NCI-H1417 (cell line): ENCODE measurements at regions not wholly inside any gene's neighbourhood (a gene's known extent, or its start where the extent isn't known, plus 50 kb on each side); places are given as distances from the start of the nearest gene placed in this dataset.

Experiments used
- DNase-seq, 3 experiments: peaks; one replicate each; lab custom pipeline; 2025; lab: John Stamatoyannopoulos, UW

DNA sequence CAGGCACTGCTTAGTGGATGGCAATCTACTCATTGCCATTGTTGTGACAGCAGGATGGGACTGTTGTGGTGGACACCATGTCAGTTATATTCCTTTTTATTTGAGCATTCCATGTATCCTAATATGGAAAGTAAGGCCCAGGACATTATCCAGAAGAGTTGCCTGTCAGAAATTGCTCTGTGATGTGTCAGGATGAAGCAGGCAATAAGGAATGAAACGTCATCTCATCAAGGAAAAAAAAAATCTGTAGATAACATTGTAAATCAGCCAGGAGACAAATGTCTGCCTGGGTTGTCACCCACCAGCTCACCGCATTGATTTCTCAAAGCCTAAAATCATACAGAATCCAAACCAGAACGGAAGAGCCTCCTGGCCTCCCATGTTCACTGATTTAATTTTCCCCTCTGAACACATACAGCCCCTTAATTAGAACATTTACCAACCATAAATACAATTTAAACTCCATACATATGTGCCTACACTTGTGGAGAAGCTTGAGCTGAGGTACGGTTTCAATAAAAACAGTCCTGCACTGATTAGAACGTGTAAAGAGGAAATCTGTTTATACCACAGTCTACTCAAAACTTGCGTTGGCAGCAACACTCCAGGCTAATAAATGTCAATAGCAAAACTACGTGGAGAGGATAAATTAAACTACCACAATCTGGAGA, 73.9 kb downstream of the FOXD1 start:
- no peak for DNase-seq

DNA sequence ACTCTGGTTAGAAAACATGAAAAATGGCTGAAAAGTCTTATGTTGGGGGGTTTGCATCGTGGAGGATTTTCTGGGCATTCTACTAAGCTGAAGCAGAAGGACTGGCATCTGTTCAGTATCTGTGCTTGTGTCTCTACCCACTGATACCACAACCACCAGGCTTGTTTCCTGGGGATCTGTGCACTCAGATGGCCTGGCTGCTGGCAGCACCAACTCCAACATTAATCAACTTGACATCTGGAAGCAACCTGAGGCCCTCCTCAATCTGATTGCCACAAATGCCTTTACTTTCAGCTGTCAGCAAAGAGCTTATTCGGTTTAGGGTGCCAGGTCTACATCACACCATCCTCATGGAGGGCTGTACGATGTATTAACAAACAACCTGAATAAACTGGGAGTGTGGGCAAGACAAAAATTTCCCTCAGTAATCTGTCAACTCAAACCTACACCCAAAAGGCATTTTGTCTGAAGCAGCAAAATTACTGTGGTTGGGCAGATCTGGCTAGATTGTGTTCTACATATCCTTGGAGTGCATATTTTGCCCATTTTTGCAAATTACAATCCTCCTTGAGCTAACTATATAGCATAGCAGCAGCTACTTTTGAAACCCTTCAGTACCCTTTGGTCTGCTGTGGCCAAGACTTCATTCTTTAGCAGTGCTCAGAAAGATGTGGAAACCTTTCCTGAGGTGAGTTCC, 74.6 kb downstream of the FOXD1 start:
- no peak for DNase-seq

DNA sequence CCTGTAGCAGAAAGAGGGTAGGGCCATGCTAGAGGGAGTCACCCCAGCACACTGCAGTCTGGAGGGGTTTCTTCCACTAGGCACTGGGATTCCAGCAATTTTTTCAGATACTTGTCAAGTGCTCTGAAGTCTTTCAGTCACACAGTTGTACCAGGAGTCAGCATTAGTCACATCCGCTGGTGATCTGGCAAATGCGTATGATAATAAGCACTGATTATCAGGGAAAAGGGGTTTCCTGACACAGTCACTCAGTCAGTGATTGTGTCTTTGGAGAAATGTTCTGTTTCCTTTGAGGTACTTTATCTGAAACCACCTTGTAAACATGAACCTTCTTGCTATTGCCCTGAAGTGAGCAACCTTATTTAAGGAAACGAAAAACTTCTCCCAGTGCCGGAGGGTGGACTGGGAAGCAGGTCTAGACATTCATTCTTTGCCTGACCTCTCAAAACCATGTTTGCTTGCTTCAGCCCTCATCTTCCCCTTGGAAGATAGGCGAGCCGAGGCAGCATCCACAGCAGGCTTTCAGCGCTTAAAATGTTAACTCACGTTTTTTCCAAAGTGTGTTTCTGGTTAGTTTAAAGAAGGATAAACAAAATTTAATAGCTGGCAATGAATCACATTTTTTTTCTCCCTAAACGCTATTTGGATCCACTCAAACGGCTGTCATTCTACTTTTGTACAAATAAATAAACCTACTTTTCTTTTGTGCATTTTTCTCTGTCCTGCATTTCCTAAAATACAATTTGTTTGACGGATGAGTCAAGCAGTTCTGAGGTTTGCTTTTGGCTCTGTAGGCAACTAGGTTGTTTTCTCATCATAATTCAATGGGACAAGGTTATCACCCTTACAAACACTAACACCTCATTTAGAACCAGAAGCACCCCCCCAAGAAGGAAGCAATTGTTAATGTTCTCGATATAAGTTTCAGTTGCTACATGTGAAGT, 77.7 kb downstream of the FOXD1 start:
- no peak for DNase-seq

DNA sequence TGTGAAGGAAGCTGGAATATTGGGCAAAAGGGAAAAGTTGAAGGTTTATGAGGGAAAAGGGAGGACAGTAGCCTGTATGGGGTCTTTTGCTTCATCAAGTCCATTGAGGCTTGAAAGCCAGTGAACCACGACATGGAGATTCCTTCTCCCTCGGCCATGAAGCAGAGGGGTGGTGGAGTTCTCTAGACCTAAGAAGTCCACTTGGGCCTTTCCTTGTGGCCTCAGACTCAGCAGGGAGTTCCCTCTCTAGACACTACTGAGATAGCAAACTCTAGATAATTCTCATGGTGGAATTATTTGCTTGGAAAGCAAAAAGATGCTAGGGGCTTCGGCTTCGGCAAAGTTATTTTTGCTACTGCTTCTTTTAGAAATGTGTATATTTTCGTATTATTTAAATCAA, 78.5 kb downstream of the FOXD1 start:
- DNase-seq = no peak

DNA sequence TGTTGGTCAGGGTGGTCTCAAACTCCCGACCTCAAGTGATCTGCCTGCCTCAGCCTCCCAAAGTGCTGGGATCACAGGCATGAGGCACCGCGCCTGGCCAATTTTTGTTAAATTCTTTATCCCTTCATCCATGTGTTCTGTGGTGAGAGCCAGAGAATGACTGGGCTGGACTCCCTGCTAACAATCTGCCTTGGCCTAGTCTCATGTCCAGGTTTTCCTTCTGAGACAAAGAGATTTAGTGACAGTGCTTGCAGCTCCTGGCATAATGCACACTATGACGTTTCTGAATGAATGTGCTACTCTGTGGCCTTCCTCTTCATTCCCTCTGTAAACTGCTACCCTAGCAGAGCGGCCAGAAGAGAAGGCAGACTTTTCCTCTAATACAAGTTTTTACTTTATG, 79.3 kb downstream of the FOXD1 start:
- DNase-seq = no peak

DNA sequence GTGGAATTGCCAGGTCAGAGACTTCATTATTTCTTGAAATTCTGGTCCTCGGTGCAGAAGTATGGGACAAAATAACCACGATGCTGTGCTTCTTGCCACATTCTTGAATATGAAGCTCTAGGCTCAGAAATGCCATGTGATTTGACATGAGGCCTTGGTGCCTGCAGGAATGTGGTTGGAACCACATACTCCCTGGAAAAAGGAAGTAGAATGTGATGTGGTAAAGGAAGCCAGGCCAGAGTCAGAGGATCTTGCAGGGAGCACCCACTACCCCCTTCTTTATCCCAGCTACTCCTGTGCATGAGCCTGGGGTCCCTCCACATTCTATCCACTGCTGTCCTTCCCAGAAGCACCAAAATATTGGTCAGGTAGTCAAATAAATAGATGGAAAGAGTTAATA, 80.9 kb downstream of the FOXD1 start:
- DNase-seq = no peak

DNA sequence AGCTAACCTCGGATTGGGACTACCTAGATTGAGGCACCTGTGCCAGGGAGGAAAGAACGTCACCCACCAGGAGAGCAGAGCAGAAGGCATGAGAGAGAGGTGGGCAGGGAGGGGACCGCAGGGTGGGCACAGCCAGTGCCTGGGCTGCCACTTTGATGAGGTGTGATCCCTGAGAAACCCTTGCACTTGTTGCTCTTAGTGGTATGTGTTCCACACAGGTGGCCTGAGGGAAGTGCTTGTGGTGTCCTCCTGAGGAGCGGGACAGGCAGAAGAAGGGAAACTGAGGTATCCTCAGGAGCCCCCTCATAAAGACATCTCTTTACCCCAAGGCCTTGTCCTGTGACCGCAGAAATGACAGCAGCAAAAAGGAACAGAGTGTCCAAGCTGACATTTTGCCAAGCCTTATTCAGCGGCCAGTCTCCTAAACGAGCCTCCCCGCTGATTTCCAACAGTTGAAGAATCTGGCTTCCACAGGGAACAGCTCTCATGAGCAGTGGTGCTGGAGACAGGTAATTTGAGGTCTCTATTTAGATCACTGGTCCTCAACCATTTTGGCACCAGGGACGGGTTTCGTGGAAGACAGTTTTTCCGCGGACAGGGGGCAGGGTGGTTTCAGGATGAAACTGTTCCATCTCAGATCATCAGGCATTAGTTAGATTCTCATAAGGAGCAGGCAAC, 82.4 kb downstream of the FOXD1 start:
- DNase-seq = no peak

DNA sequence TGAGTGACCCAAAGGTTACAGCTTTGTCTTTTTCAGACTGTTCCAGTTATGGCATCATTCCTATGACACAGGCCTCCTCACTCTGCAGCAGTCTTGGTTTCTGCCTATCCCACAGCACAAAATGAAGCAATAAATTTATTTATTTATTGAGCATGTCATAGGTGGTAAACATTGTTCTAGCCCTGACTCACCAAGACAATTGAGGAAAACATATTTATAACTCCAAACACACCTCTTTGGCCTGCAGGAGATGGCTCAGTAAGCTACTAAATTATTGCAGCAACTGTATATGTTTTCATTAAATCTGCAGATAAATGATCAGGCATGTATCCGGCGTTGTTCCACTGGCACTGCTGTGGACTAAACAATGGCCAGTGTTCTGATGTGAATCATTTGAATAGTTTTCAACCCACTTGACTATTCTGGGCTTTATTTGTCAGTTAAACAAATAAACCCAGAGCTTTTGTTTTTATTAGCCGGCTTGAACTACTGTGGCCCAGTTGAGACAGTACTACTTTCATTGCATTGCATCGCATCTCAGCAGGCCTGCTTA, 83.2 kb downstream of the FOXD1 start:
- peak in 1 of 3 experiments; percentile 12 for DNase-seq

DNA sequence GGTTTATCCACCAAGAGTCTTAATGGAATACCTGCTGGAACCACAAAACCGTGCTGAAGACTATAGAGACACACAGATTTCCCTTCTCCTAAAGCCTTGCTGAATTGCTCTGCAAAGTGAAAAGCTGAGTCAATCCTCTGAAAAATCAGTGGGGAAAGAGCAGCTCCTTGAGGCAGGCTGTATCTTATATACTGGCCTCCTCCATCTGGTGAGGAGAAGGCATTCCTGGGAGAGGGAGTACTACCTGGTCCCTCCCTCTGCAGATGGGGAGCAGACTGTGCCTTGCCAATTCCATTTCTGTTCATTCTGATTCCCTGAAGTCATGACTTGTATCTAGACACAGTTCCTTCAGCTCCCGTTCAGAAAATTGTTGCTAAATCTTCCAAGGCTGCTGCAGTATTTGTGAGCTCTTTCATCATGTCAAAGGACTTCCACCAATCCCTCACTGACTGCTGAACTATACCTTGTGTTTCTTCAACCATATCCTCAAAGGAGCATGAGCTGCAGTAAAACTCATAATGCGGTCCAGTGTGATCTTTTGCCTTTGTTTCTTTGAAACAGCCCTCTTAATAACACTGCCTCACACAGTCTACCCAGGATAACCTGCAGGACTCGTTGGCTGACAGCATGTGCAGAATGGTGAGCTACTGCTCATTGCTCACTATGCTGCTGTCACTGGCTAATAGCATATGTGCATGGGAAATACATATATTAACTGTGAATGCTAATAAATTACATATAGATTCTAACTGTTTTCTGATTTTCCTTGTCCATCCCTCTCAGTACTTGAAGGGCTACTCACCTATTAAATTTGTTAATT, 84.5 kb downstream of the FOXD1 start:
- DNase-seq = no peak

DNA sequence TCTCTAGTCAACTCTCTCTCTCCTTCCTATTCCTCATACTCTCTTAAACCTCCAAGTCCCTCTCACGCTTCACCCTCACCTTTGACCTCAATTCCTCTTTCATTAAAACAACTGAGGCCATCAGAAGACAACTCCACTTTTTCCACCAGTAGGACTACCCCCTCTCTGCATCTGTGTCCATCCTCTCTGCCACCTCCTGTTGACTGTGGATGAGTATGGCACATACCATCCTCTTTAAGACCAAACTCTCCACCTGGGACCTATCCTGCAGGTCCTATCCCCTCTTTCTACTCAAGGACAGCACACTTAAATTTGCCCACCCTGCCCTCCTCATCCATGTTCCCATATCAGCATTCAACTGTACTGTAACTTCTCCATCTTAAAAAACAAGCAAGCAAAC, 89.2 kb downstream of the FOXD1 start:
- DNase-seq = no peak

DNA sequence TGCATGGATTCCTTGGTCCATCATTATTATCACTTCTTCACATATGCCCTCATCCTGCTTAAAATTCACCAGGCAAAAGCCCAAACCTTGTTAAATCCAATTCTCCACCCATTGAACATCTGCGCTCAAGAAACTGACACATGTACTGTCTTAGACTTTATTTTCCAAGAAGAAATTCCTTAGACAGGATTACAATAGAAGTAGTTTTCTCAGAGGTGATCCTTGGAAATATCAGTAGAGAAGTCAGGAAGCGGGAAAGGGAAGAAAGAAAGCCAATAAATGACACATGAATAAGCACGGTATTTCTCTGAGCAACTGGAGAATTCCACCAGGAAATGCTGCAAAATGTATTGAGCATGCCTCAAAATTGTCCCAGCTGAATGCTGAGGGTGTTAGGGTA, 90.2 kb downstream of the FOXD1 start:
- DNase-seq = no peak

DNA sequence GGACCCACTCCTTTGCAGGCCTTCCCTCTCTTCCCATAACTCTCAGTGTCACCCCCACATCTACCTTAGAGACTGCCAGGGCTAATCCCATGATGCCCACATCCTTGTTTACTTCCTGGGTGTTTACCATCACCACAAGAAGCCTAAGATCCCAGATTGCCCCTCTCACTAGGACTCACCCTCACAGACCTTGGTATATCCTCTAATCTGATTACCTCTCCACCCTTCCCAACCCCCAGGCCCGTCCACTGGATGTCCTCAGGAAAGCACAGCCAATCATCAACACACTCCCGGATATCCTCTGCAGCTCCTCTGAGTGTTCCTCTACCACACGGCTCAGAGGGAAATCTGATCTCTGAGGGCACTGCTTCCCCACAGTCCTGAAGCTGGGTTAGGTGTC, 91.0 kb downstream of the FOXD1 start:
- DNase-seq = no peak

DNA sequence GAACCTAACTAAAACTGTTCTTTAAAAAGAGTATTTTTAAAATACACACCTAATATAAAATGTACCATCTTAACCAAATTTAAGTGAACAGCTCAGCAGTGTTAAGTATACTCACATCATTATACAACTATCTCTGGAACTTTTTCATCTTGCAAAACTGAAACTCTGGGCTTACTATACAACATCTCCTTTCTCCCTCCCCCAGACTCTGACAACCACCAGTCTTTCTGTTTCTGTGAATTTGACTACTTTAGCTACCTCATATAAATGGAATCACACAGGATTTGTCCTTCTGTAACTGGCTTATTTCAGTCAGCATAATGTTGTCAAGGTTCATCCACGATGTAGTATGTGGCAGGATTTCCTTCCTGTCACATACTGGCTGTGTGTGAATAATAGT, 93.5 kb downstream of the FOXD1 start:
- DNase-seq = no peak

DNA sequence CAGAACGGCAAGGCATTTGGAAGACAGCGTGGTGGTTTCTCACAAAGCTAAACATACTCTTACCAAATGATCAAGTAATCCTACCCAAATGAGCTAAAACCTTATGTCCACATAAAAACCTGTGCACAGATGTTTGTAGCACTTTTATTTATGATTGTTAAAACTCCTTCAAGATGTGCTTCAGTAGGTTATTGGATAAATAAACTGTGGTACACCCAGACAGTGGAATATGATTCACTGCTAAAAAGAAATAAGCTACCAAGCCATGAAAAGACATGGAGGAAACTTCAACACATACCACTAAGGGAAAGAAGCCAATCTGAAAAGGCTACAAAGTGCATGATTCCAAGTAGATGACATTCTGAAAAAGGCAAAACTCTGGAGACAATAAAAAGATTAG, 94.2 kb downstream of the FOXD1 start:
- DNase-seq = no peak

DNA sequence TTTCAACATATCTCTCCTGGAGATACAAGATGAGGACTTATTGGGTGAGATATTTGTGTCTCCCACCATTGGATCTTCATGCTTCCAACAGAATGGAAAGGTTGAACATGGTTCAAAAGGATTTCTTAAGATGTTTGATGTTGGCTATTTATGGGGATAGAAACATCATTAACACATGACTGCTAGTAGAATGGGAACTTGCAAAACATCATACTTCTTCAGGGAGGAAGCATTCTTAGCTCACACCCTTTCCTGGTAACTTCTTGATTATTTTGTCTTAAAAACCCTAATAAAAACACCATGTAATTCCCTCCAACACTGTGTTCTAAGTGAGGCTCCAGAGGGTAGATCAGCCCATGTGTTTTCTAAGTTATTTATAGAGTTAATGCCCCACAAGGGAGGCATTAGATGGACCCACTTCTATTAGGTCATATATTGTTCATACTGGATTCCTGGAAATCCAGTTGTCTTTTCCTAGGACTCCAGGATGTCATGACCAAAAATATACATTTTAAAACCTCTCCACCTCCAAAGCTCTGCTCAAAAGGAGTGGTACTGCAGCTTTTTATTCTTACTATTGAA, 95.8 kb downstream of the FOXD1 start:
- DNase-seq = no peak

DNA sequence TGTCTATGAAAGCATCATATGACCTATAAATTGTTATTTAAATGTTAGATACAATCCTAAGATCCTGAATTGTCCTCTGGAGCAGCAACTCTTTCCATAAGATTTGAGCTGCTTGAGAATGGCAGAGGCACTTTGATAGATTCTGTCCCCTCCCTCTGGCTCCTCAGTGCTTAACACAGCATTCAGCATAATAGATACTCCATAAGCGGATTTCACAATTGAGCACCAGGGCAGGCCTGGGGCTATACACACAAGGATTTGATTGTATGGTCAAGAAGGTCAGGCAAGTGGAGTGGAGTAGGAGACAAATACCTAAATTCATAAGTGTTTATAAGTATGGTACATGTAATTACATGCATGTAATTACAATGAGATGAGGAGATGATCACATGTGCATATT, 96.3 kb downstream of the FOXD1 start:
- DNase-seq = no peak

DNA sequence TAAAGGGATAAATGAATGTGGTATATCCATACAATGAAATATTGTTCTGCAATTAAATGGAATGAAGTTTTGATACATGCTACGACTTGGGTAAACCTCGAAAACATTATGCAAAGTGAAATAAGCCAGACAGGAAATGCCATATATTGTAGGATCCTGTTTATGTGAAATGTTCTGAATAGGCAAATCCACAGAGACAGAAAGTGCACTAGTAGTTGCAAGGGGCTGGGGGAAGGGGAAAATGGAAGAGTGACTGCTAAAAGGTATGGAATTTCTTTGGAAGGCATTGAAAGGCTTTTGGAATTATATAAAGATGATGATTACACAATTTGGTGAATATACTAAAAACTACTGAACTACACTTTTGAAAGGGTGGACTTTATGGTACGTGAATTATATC, 97.0 kb downstream of the FOXD1 start:
- DNase-seq = no peak

DNA sequence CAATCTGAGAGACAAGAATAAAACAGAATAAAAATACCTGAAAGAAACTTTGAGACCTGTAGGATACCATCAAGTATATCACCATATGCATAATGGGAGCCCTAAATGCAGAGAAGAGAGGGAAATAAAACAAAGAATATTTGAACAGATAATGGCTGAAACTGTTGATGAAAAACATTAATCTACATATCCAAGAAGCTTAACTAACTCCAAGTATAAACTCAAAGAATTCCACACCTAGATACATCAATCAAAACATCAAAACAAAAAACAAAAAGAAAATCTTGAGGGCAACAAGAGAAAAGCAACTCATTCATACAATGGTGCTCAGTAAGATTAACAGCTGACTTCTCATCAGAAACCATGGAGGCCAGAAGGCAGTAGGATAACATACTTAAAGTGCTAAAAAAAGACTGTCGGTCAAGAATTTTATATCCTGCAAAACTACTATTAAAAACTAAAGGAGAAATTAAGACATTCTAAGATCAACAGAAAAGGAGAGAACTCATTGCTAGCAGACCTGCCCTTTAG, 101.6 kb downstream of the FOXD1 start:
- no peak for DNase-seq

DNA sequence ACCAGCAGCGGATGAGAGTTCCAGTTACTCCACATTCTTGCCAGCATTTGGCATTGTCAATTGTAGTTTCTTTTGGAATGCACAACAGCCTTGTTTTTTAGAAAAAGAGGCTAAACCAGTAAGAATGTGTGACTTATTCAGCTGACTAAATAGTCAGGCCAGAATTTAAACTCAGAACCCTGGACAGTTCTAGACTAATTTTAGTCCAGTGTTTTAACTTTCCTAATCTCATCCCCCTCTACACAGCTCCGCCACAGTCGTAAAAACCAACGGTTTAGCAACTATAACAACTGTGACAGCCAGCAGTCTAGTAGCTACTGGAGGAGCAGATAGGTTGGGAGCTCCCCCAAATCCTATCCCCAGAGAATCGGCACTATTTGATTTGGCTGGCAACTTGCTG, 103.7 kb downstream of the FOXD1 start:
- no peak for DNase-seq

DNA sequence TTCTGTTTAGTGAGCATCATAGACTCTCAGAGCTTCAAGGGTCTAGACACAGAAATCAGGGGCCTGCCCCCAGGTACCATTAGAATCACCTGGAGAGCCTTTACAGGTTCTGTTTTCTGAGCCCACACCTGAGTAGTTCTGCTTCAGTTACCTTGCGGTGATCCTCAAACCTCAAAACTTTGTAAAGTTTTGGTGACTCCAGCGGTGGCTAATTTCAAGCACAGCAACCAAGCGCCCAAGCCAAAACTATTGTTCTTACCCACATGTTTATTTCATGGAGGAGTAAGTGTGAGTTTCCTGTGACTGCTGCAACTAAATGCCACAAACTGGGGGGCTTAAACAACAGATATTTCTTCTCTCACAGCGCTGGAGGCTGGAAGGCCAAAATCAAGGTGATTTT, 108.9 kb downstream of the FOXD1 start:
- no peak for DNase-seq
